ENCODE measurements at regions not wholly inside any gene's neighbourhood (a gene's known extent, or its start where the extent isn't known, plus 50 kb on each side); places are given as distances from the start of the nearest gene placed in this dataset.
"Not testable (repeated sequence)": the region's sequence is repeated elsewhere in the genome, so short reads cannot be mapped to it uniquely, and the experiment has no call there.

DNA sequence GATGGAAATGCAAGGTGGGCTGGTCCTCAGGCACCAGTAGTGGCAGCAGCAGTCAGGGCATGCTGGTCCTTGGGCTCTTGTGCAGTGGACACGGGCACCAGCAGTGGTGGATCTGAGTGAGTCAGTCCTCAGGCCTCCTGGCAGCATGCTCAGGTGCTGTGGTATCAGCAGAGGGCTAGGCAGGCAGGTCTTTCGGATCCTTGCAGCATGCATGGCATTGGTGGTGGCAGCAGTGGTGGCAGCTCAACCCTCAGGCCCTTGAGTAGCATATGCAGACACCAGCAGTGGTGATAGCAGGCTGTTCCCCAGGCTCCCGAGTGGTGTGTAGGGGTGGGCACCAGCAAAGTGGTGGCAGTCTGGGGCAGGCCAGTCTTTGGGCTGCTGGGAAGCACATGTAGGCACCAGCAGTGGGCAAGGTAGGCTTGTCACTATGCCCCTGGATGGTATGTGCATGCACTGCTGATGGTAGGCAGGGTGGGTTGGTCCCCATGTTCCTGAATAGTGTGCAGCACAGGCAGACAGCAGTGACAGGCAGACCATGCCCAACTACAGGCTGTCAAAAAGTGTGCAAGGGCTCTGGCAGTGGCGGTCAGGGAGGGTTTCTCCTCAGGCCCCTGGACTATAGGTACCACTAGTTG lies 606.0 kb downstream of the ADCYAP1 start:
- no peak for DNase-seq (ENCODE audit: low spot score)
- TF ChIP-seq, protein P1, sequence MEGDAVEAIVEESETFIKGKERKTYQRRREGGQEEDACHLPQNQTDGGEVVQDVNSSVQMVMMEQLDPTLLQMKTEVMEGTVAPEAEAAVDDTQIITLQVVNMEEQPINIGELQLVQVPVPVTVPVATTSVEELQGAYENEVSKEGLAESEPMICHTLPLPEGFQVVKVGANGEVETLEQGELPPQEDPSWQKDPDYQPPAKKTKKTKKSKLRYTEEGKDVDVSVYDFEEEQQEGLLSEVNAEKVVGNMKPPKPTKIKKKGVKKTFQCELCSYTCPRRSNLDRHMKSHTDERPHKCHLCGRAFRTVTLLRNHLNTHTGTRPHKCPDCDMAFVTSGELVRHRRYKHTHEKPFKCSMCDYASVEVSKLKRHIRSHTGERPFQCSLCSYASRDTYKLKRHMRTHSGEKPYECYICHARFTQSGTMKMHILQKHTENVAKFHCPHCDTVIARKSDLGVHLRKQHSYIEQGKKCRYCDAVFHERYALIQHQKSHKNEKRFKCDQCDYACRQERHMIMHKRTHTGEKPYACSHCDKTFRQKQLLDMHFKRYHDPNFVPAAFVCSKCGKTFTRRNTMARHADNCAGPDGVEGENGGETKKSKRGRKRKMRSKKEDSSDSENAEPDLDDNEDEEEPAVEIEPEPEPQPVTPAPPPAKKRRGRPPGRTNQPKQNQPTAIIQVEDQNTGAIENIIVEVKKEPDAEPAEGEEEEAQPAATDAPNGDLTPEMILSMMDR (IDR thresholded peaks at IDR 0.05; ENCODE audit: extremely low read depth, insufficient read depth, missing control alignments): no peak
- in situ Hi-C loops (cut with MboI; ENCODE audit: low pct_unique_long_range_greater_than_20kb, low sequenced_read_pairs, unreplicated experiment): no loop called here

DNA sequence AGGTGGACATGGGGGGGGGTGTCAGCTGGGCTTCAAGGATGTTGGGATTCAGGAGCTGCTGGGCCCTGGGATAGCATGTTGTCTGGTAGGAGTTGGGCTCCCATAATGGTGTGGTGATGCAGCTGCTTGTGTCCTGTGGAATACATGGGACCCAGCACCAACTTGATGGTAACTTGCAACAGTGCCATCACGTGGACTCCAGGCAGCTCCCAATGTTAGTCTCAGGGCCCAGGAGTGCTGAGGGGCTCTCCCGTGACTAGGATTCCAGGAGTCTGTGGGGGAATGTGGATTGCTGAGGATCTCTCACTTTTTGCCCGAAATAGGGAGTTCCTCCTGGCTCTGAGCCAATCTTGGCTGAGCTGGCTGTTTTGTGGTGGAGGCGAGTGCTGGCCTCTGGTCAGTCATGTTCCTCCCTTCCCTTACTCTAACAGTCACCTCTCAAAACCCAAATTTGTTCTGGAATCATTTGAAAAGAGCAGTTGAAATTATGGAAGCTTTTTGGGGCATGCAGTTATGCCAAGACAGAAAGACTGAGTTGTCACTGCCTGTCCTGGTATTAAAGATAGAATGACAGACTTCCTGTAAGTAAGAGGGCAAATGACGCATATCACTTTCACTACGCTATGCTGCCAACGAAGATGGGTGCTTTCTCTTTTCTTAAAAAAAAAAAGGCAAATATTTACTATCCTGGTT lies 607.1 kb downstream of the ADCYAP1 start:
- TF ChIP-seq, protein P1 (IDR thresholded peaks at IDR 0.05; ENCODE audit: extremely low read depth, insufficient read depth, missing control alignments): no peak
- no peak for DNase-seq (ENCODE audit: low spot score)
- in situ Hi-C loops (cut with MboI; ENCODE audit: low pct_unique_long_range_greater_than_20kb, low sequenced_read_pairs, unreplicated experiment): no loop called here

DNA sequence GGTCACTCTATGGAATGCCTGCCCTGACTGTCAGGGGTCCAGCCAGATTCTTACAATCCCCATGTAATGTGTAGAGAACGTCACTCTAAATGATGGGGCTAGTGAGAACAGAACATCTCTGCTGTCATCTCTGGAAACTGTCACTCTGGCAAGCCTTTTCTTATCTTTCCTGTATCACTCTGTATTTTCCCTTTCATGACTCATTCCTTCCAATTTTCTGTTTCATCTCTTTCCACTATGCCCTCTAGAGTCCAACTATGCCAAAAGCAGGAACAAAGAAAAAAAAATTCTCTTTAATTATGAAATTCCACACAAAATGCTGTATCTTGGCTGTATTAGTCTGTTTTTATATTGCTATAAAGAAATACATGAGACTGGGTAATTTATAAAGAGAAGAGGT lies 608.8 kb downstream of the ADCYAP1 start:
- TF ChIP-seq, protein P1 (IDR thresholded peaks at IDR 0.05; ENCODE audit: extremely low read depth, insufficient read depth, missing control alignments): no peak
- in situ Hi-C loops (cut with MboI; ENCODE audit: low pct_unique_long_range_greater_than_20kb, low sequenced_read_pairs, unreplicated experiment): no loop called here
- DNase-seq (ENCODE audit: low spot score): no peak

DNA sequence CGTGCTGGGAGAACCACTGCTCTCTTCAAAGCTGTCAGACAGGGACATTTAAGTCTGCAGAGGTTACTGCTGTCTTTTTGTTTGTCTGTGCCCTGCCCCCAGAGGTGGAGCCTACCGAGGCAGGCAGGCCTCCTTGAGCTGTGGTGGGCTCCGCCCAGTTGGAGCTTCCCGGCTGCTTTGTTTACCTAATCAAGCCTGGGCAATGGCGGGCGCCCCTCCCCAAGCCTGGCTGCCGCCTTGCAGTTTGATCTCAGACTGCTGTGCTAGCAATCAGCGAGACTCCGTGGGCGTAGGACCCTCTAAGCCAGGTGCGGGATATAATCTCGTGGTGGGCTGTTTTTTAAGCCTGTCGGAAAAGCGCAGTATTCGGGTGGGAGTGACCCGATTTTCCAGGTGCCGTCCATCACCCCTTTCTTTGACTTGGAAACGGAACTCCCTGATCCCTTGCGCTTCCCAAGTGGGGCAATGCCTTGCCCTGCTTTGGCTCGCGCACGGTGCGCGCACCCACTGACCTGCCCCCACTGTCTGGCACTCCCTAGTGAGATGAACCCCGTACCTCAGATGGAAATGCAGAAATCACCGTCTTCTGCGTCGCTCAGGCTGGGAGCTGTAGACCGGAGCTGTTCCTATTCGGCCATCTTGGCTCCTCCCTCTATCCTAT lies 617.0 kb downstream of the ADCYAP1 start:
- in situ Hi-C loops (cut with MboI; ENCODE audit: low pct_unique_long_range_greater_than_20kb, low sequenced_read_pairs, unreplicated experiment); DNase-seq (ENCODE audit: low spot score): not testable (repeated sequence)

DNA sequence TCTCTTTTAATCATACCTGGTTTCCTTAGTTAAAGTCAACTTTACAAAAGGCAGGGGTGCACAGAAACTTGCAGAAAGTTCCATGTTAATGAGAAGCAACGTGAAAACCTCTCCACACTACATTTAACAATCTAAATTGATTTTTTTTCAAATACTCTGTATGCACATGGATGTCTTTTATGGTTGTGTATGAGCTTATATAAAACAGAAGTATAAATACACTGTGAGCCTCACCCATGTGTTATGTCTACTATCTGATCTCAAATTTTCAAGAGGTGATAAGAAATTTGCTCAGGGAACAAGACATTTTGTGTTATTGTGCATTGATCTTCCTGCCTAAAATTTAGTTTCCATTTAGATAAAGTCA lies 617.6 kb downstream of the ADCYAP1 start:
- in situ Hi-C loops (cut with MboI; ENCODE audit: low pct_unique_long_range_greater_than_20kb, low sequenced_read_pairs, unreplicated experiment): no loop called here
- TF ChIP-seq, protein P1 (IDR thresholded peaks at IDR 0.05; ENCODE audit: extremely low read depth, insufficient read depth, missing control alignments): no peak
- DNase-seq (ENCODE audit: low spot score): no peak

DNA sequence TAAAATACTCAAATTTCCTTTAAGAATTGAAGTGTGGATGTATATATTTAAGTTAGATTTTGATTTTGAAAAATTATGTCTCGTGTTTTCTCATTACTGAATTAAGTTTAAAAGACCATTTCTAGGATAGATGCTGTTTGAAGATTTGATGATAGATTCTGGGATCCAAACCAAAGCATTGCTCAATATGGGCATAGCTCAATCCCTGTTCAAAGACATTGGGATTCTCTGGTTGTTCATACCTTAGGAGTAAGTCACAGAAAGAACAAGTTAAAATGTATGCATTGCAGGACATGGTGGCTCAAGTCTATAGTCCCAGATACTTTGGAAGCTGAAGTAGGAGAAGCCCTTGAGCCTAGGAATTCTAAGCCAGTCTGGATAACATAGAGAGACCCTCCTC lies 622.3 kb downstream of the ADCYAP1 start:
- in situ Hi-C loops (cut with MboI; ENCODE audit: low pct_unique_long_range_greater_than_20kb, low sequenced_read_pairs, unreplicated experiment): no loop called here
- TF ChIP-seq, protein P1 (IDR thresholded peaks at IDR 0.05; ENCODE audit: extremely low read depth, insufficient read depth, missing control alignments): no peak

DNA sequence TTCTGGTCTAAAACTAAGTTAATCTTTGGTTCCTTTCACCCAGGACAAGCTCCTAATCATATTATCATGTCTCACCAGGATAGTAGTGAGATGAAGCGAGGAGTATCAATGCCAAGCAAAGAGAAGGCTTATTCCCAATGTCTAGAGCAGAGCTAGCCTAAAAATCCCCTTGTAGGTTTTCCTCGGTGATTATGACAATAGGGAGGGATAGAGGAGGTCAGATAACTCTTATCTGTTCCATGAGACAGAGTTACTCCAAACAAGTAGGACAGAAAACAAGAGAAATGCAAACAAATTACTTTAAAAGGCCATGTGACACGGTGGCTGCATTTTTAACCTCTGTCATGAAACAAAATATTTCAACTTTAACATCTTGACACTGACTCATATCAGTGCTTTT lies 623.1 kb downstream of the ADCYAP1 start:
- no peak for DNase-seq (ENCODE audit: low spot score)
- TF ChIP-seq, protein P1 (IDR thresholded peaks at IDR 0.05; ENCODE audit: extremely low read depth, insufficient read depth, missing control alignments): no peak
- in situ Hi-C loops (cut with MboI; ENCODE audit: low pct_unique_long_range_greater_than_20kb, low sequenced_read_pairs, unreplicated experiment): no loop called here

More for the DNA sequence above, 622.3 kb downstream of the ADCYAP1 start:
- DNase-seq (ENCODE audit: low spot score): no peak

Measured in GM13977 (cell line).